ENCODE measurements at regions not wholly inside any gene's neighbourhood (a gene's known extent, or its start where the extent isn't known, plus 50 kb on each side); places are given as distances from the start of the nearest gene placed in this dataset.

DNA sequence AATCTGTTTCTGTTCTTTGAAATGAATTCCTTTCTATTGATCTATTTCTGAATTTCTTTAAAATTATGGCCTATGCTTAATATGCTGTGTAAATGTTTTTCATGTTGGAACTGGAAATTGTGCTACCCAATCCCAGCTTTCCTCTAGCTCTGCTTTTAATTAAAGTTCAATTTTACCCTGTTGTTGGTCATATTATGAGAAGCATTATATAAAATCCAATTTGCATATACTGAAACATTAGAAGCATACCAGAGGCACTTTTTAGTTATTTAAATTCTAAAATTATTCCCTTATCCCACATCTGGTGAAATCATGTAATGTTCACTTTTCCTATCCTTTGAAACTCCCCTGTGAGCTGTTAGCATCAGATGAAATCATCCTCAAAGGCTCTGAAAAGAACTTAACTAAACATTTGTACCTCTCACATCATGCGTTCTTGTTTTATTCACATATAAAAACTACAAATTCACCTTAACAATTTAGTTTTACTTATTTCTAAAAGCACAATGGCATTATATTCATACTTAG, 160.6 kb upstream of the COL21A1 start:
- DNase-seq, result no peak

DNA sequence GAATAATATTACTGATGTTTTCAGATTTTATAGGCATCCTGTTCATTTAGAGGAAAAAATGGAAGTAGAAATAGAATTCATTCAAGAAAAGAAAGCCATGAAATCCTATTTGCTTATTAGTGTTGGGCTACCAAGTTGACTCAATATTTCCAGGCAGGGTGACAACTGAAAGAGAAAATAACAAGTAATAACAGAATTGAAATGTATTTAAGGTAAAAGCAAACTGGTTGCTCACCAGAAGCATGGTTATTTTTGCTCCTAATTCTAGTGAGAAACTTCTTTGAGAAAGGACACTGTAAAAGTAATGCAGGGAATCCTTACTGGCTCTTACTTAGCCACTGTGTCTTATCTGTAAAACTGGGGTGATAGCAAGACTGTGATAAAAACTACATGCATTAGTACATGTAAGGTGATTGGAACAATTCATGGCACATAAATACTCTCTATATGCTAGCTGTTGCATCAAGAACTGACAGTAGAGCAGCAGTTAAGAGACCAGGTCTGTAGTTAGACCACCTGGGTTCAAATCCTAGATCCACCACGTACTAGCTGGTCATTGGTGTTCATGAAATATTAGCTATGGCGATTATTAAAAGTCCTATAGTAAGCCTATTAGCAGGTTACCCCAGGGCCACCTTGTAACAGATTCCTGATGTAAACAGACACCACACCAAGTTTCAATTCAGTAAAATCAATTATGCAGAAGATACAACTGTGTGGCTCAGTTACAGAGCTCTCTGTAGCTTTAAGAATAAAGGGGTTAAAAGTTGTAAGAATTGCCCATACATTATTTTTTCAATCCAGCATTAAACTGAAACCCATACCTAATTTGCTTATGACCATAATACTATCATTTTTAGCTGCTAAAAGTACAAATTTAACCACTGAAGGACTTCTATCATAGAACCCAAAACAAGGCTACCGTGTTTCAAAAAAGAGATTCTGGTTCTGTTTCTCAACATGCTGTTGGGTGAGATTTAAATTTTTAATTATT, 159.2 kb upstream of the COL21A1 start:
- DNase-seq, result no peak

DNA sequence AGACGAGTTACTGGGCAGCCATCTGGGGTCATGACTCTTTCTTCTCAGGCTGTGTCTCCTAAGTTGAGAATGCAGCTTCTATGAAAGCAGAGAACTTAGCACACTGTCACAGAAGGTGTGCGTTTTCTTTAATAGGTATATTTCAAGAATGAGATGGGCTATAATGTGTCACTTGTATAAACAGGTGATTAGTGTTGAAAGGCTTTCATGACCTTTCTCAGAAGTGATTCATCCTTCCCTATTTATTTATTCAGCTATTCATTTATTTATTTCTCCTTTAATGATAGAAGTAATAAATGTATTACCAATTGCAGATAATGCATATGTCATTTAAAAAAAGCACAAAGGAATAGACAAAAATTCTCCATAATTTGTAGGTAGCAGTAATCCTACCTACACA, 157.2 kb upstream of the COL21A1 start:
- no peak for DNase-seq

DNA sequence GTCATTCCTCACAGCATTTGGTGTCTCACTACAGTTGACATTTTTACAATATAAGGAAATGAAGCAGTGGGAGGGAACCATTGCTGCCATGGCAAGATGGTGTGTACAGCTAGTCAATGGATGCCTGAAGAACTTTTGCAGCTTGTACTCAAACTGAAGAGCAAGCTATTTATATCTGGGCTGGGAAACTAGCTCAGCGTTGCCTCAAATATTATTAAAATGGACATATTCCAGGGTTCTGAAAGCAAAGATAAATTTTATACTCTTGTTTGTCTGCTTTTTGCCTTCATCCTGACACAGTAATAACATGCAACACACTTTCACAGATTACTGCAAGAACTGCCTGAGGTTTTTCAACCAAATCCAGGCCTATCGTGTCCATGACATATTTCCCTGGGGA, 156.4 kb upstream of the COL21A1 start:
- no peak for DNase-seq

DNA sequence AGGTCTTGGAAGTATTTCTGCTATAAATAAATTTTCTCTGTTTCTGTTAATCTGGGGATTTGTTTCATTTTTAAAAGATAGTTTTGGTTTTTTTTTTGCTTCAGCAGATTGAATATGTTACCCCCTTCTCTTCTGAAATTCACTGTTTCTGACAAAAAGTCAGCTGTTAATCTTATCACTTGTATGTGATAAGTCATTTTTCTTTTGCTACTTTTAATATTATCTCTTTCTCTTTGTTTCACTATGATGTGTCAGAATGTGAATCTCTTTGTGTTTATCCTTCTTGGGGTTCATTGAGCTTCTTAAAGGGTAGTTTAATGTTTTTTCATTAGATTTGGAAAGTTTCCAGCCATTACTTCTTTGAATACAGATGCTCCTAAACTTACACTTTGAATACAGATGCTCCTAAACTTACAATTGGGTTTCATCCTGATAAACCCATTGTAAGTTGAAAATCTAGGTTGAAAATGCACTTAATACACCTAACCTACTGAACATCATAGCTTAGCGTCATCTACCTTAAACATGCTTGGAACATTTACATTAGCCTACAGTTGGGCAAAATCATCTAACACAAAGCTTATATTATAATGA, 154.2 kb upstream of the COL21A1 start:
- no peak for DNase-seq

DNA sequence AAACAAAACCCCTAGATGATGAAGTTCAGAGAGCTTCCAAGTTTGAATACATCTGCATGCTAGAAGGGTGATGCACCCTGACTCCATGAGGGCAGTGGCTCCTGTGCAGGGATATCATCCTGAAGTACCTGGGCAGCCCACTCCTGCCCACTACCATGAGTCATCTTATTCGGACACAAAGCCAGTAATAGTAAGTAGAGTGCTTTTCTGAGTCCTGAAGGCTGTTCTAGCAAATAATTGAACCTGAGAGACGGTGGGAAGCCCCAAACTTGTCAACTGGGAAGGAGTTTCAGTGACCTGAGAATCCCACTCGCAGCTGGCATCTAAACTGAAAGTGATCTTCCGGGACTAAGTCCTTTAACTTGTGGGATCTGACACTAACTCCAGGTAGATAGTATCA, 152.9 kb upstream of the COL21A1 start:
- DNase-seq, result no peak

DNA sequence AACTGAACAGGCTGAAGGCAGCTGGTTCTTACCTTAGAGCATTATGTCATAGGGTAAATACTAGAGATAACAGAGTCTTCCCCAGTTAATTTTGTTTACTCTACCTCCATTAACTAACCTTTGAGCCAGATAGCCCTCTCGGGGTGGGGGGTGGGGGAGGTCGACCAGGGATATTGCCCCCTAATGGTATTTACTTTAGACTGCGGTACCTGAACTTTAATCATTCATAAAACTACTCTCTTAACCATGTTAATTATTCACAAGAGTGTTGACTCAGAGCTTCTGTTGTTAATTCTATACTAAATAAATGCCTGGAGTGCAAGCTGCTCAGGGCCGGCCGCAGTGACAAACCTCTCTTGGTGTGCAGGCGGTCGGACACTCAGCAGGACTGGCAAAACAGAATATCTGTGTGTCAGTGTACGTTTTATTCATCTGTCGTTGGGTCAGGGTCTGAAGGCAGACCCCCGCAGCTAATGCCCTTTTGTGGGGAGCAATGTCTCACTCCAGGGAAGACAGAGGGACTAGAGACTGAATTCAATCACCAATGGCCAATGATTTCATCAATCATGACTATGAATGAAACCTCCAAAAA, 152.4 kb upstream of the COL21A1 start:
- DNase-seq, result no peak

DNA sequence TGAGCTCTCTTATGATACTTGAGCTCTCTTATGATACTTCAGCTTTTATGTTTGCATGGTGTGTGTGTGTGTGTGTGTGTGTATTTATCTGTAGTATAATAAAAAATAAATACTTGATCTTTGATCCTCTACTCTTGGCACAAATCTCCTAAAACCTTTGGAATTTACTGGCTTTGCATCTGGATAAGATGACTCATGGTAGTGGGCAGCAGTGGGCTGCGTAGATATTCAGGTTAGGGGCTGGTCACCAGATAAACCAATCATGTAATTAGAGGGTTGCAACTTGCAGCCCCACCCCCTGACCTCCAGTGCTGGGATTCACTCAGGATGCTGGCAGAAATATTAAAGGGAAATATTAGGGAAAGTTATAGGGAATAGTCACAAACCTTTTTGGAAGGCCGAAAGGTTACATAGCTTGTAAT, 151.9 kb upstream of the COL21A1 start:
- no peak for DNase-seq

DNA sequence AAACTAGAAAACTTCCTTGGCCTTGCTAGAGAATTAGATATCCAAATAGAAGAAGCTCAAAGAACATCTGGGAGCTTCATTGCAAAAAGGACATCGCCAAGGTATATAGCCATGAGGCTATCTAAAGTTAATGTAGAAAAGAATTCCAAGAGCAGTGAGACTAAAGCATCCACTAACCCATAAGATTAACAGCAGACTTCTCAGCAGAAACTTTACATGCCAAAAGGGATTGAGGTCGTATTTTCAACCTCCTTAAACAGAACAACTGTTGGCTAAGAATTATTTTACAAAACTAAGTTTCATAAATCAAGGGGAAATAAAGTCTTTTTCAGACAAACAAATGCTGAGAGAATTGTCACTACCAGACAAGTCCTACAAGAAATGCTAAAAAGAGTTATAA, 149.1 kb upstream of the COL21A1 start:
- no peak for DNase-seq

DNA sequence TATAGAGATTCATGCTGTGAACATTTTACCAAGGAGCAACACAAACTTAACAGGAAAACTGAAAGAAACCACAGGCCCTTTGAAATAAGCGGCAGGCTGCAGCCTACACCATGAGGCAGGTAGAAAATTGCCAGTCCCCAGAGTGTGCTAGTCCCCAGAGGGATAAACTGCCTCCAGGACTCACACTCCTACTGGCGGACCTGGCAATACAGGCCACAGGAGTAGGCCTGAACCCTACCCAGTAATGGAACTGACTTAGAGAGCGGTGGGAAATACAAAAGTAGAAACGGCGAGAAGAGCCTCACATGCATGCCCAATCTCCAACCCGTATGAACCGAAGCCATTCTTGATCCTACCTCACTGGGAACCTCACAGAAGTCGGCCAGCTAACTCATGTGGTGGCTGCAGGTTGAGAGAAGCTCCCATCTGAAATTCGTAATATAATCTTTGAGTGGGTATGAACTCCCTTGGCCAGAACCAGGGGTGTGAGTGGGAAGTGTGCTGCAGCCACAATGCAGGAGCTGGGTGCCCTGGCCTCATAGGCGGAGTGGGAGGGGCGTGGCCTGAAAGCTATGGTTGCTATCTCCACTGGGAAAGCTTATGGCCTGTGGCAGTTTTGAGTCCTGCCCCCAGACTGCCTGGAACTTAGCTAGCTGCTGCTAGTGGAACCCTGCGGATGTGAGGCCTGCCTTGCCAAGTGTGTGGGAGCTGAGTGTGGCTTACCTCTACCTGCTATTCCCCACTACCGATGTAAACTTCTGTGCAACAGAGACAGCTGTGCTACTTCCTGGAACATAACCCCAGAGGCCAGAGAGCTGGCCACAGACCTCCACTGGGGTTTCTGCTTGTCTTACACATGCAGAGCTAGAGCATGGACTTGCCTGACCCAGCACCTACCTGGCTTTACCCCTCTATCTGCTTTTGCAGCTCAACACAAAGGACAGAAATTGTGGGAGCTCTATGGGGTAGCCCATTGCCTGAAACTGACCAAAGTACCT, 146.5 kb upstream of the COL21A1 start:
- no peak for DNase-seq

DNA sequence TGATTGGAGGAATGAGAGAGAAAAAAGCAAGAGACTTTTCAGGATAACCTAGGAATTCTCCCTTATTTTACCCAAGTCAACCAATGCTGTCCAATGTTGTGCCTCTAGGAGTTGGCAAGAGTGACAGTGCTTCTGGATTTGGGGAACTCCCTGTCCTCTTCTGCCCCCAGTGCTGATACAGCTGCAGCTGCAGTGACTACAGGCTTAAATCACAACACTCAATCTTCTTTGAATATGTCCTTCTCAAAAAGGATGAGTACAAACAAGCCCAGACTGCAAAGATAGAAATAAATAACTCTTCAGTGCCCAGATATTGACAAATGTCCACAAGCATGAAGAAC, 141.0 kb upstream of the COL21A1 start:
- no peak for DNase-seq

DNA sequence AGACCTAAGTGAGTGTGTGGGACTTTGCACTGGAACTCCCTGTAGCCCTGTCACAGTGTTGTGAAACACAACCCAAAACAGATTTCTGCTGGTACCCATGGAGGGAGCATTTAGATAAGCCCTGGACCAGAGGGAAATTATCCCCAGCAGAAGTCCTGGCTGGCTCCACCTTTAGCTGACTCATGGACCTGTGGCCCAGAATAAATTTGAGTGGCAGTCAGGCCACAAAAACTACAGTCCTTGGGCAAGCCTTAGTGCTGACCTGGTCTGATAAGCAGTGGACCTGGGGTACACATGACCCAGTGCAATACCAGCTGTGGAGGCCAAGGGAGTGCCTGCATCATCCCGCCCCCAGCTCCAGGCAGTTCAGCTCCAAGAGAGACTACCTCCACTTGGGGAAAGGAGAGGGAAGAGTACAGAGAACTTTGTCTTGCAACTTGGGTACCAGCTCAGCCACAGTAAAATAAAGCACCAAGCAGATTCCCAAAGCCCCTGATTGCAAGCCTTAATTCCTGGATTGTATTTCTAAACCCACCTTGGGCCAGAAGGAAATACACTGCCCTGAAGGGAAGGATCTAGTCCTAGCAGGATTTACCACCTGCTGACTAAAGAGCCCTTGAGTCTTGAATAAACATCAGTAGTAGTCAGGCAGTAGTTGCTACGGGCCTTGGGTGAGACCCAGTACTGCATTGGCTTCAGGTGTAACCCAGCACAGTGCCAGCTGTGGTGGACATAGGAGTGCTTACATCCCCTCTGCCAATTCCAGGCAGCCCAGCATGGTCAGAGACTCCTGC, 140.4 kb upstream of the COL21A1 start:
- peak; percentile 53 for DNase-seq

DNA sequence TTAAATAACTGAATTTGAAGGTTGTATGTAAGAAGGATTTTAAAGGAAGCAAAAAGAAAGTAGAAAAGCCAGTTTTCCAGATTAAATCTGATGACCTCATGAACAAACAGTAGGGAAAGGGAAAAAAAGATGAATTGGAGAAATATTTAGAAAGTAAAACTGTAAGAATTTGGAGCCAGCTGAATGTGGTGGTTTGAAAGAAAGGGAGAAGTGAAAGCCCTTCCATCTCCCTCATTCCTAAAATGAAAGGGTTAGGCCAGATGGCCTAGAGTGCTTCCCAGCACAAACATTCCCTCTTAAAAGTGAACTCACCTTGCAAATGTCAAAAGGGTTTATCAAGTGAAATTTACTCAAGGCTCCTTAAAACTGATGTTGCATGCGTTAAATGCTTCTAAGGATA, 139.3 kb upstream of the COL21A1 start:
- DNase-seq, result no peak

DNA sequence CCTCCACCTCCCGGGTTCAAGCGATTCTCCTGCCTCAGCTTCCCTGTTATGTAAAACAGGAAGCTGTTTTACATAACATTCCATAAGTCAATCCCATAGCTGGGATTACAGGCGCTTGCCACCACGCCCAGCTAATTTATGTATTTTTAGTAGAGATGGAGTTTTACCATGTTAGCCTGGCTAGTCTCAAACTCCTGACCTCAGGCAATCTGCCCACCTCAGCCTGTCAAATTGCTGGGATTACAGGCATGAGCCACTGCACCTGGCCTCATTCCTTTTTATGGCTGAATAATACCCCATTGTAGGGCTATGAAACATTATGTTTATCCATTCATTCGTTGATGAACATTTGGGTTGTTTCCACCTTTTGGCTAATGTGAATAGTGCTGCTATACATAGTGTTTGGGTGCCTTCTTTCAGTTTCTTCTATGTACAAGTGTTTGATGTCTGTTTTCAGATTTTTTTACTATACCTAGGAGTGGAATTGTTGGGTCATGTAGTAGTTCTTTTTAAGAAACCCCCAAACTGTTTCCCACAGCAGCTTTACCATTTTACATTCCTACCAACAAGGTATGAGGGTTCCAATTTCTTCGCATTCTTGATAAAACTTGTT, 138.7 kb upstream of the COL21A1 start:
- no peak for DNase-seq

DNA sequence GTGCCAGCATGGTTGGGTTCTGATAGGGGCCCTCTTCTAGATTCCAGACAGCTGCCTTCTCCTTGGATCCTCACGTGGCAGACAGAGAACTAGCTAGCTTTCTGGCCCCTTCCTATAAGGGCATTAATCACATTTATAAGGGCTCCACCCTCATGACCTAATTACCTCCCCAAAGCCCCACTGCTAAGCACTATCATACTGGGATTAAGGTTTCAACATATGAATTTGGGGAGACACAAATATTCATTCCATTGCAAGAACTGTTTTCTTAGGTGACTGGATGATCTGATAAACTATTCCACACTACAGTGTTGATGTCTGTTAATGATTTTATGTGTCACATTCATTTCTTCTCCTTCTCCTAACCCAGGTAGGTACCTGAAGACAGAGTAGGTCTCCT, 135.8 kb upstream of the COL21A1 start:
- no peak for DNase-seq

DNA sequence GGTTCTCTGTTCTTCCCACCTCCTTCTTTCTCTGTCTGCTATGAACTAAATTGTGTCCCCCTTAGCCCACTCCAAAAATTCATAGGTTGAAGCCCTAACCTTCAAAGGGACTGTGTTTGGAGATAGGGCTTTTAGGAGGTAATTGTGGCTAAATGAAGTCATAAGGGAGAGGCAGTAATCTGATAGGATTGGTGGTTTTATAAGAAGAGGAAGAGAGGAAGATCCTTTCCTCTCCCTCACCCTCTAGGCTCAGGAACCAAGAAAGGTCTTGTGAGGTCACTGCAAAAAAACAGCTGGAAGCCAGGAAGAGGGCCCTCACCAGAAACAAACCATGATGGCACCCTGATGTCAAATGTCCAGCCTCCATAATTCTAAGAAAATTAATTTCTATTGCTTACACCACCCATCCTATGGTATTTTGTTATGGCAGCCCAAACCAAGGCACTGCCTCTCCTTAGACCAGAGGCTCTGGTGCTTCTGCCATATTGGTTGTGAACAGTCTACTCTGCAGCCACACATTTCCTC, 135.1 kb upstream of the COL21A1 start:
- DNase-seq, result peak; percentile 80

DNA sequence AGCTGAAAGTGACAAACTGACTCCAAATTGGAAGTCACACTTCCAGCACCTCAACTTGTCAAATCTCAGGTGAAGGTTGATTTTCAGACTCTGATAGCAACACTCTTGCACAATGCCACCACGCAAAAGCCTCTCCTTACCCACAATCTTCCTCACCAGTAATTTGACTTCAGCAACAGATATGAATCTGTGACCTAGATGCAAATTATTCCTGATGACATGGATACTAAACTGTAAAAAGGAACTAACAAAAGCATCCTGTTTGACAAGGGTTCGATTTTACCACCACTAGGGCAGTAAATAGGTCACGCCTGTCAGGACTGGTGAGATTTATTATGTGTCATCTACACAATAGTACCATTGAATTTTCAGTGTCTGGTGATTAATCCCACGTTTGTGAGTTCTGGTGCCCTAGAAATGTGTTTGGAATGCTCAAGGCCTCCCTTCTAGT, 134.4 kb upstream of the COL21A1 start:
- peak; percentile 52 for DNase-seq

DNA sequence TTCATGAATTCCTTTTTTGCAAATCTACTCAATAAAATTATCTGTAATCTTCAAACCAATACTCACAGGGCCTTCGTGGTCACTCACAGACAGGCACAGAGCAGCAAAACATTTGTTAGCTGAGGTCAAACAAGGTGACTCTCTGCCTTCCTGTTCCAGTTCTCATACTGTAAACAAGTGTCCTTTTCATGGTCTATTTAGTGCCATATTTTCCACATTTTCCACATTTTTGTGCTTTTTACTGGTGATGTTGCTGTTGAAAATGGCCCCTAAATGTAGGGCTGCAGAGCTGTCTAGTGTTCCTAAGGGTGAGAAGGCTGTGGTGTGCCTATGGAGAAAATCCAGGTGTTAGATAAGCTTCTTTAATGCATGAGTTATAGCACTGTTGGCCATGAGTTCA, 133.1 kb upstream of the COL21A1 start:
- no peak for DNase-seq

DNA sequence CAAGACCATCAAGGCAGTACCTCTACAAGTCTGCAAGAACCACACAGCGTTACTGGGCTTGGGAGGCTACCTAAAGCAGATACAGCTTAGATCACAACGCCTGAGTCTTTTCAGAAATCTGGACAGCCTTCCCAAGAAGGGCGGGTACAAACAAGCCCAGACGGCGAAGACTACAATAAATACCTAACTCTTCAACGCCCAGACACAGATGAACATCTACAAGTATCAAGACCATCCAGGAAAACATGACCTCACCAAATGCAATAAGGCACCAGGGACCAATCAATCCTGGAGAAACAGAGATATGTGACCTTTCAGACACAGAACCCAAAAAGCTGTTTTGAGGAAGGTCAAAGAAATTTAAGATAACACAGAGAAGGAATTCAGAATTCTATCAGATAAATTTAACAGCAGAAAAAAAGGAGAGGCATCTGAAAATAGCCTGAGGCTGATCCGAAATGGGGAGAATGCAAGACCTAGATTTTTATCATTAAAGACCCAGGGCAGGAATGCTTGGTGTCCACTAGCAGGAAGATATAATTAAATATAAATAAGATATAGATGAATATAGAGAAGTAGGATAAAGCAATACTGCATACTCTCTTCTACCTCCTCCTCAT, 131.7 kb upstream of the COL21A1 start:
- no peak for DNase-seq

DNA sequence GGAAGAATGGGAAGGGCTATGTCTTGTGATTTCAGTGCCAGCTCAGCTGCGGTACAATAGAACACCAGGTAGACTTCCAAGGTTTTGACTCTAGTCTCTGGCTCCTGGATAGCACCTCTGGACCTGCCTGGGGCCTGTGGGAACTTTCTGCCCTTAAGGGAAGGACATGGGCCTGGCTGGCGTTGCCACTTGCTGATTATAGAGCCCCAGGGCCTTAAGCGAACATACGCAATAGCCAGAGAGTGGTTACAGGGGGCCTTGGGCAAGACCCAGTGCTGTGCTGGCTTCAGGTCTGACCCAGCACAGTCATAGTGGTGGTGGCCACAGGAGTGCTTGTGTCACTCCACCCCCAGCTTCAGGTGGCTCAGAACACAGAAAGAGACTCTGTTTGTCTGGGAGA, 131.1 kb upstream of the COL21A1 start:
- no peak for DNase-seq

DNA sequence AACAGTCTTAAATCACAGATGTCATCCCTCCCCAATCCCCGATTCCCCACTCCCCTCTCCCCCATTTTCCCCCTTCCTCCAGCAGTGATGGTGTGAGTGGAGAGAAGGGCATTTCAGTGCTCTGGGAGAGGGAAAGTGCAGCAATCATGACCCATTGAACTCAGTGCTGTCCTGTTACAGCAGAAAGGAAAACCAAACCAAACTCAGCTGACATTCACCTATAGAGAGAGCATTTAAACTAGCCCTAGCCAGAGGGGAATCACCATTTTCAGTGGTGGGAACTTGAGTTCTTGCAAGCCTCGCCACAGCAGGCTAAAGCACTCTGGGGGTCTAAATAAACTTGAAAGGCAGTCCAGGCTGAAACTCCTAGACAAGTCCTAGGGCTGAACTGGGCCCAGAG, 129.9 kb upstream of the COL21A1 start:
- DNase-seq, result no peak
